GM19395 (cell line): ENCODE measurements at regions not wholly inside any gene's neighbourhood (a gene's known extent, or its start where the extent isn't known, plus 50 kb on each side); places are given as distances from the start of the nearest gene placed in this dataset.

Experiments
- ATAC-seq: cut with Tn5 transposase; IDR thresholded peaks from one replicate; pipeline ENCODE4 v1.9.1; 2021; ENCODE audit warnings: mild to moderate bottlenecking, moderate library complexity; ENCODE audit not compliant: unreplicated experiment

- ATAC-seq = no peak
These were observed 413.6 kb downstream of the CDH2 start for GRCh38 chr18:27763341-27763740.

GRCh38 chr18:27762054-27762453 lies 414.9 kb downstream of the CDH2 start:
- ATAC-seq = no peak

DNA sequence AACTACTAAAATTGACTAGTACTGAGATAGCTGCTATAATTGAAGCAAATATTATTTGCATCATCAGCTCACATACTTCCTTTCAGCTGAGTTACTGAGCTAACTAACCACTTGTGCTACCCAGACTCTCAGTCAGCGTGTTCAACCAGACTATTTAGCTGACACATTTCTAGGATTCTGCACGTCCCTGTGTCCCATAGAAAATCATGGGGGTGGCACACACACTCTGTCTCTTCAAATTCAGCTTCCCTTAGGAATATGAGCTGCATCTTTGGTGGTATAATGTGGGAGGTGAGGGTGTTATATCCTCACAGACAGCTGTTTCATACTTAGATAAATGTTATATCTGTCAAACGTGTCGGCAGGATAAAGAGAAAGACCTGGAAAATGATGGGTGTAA lies 424.0 kb downstream of the CDH2 start:
- no peak for ATAC-seq

GRCh38 chr18:27750923-27751322 lies 426.0 kb downstream of the CDH2 start:
- no peak for ATAC-seq

DNA sequence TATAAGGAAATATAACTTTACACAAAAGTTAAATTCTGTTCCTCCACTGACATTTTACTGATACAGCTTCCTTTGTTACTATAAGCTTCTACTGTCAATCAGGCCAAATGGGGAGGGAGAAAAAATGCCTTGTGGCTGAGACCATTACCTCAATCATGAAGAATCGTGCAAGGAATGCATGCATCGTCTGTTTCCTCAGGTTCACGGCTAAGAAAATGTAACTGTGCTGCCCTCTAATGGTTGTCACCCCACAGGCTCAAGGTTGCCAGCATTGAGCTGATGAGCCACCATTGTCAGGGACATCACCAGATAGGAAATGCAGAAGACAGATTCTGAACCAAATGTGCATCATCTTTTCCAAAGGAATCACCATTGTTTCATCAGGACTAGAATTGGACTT lies 426.9 kb downstream of the CDH2 start:
- ATAC-seq = no peak

GRCh38 chr18:27749194-27749593 lies 427.7 kb downstream of the CDH2 start:
- ATAC-seq = no peak

DNA sequence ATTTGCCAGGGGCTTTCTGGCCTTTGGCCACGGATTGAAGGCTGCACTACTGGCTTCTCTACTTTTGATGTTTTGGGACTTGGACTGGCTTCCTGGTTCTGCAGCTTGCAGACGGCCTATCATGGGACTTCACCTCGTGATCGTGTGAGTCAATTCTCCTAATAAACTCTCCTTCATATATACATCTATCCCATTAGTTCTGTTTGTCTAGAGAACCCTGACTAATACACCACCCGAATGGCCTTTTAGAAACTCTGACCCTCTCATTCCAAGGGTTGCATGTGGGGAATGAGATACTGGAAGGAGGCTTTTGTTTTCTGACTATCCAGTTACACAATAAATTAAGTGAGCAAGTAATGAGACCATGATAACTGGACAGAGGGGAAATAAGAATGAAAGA lies 430.7 kb downstream of the CDH2 start:
- ATAC-seq = no peak

- ATAC-seq = no peak
These were observed 441.8 kb downstream of the CDH2 start for GRCh38 chr18:27735117-27735516.

DNA sequence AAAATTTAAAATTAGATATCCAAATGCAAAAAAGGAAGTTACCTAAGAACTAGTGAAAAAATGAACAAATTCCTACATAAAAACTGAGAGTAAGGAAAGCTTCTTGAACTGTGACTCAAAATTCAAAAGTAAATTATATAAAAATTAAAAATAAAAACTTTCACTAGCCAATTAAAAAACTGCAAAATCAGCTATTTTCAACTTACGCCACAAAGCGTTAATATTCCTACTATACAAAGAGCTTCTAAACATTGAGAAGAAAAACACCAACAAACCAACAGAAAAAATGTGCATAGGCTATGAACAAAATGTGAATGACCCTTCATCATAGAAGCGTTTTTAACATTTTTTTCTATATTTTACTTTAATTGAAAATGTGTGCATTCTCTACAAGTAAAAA lies 445.7 kb downstream of the CDH2 start:
- ATAC-seq = no peak

- ATAC-seq = no peak
These were observed 448.3 kb downstream of the CDH2 start for GRCh38 chr18:27728659-27729058.

DNA sequence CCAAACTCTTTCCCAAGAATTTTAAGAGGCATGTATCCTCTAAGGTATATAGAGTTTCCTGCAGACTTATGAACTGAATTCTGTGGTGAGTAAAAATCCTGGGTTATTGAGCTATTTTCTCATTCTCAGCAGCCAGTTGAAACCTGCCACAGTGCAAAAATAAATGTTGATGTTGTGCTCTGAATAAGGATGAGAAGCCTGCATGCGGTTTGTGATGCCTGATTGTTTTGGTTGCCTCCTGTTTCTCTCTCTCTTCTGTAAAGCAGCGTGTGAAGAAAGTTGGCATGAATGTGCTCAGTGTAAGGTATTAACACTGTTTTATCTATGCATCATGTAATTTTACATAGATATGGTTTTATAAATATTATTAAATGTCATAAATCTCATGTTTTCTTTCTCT lies 452.6 kb downstream of the CDH2 start:
- ATAC-seq = no peak

DNA sequence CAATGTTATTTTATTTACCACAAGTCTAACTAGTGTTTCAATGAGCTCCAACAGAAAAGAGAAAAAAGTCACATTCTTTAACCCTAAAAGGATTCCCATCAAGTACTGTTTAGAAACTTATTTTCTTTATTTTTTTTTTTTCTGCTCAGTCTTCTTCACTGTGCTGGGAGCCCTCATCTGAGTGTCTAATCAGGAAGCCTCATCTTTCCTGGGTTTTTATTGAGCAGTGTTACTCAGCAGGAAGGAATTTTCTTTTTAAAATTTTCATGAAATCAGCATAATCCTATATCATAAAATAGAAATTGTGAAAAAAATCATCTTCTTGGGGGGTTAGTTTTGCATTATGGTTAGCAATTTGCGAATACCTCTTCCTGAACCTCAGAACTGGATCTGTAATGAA lies 453.8 kb downstream of the CDH2 start:
- no peak for ATAC-seq

- no peak for ATAC-seq
These were observed 457.2 kb downstream of the CDH2 start for GRCh38 chr18:27719680-27720079.

- no peak for ATAC-seq
These were observed 459.1 kb downstream of the CDH2 start for GRCh38 chr18:27717816-27718215.

DNA sequence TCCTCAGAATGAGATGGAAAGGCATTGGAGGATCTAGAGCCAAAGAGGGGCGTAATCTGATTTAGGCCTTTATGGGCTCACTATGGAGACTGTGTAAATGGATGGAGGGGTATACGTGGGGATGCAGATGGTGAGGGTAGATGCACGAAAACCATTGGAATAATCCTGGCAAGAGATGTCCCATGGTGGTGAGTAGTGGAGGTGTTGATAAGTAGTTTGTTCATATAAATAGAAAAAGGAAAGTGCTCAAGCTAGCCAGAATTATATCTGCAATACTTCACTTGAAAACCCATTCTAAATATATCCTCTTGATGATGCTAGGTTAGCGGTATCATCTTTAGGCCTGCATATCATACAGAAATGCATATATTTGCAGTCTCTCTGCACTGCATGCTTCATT lies 459.7 kb downstream of the CDH2 start:
- ATAC-seq = no peak

DNA sequence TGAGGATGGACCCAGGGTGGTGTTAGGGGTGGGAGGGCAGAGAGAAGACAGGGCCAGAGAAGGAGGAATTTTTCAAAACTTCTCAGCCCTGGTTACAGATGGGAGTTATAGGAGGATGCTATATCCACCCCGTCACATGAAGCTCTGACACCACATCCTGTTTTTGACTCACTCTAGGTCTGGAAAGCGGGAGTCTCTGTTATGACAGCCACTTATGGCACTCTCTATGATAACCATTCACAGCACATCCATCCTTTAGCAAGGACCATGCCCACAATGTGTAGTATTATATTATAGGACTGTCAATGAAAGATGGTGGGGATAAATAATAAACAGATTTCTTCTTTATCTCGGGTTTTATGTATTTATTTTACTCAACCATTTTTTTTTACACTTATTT lies 461.2 kb downstream of the CDH2 start:
- no peak for ATAC-seq

DNA sequence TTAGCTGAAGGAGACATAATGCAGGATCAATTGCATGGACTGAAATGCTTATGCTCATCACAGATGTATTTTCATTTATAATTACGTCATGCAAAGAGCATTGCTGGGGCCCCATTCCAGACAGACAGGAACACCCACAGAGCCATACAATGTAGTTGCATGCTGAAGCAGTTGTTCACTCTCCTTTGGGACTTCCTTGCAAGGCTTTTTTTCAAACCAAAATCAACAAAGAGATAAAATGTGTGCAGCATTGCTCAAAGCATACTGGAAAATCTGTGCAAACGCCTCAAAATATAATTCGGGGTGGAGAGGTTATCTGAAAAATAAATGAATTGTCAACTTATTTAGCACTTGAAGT lies 463.2 kb downstream of the CDH2 start:
- ATAC-seq = no peak

DNA sequence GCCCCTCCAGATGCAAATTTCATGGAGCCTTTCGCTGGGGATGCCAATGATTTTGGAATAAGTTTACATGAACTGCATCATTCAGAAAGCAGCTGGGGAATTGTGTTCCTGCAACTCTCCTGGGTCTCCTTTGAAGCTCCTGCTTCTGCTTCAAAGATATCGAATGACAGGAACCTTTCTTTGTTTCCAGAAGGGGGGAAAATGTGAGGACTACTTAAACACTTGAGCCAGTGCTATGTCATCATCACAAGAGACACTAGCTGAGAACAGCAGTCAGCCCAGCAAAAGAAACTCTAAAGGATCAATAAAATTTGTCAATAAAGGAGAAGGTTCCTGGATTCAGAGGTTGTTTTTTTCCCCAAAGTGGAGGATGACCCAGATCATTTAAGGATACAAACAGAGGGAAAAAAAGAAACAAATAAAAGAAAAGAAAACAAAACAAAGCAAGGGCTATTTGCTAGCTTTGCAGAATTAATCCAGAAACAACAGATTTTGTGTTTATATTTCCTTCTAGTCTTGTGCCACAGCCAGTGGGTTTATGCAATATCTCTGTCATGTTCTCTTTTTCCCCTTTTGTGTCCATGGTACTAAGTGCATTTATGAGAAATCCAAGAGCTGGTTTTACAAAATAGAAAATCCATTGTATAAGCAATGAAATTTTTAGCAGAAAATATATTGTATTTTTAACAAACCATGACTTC lies 463.7 kb downstream of the CDH2 start:
- ATAC-seq = no peak

- ATAC-seq = no peak
These were observed 464.9 kb downstream of the CDH2 start for GRCh38 chr18:27712066-27712465.

- ATAC-seq = no peak
These were observed 465.5 kb downstream of the CDH2 start for GRCh38 chr18:27711382-27711781.

- no peak for ATAC-seq
These were observed 467.6 kb downstream of the CDH2 start for GRCh38 chr18:27709344-27709743.

GRCh38 chr18:27707201-27707600 lies 469.7 kb downstream of the CDH2 start:
- no peak for ATAC-seq

GRCh38 chr18:27704736-27705361 lies 472.1 kb downstream of the CDH2 start:
- no peak for ATAC-seq
